ENCODE measurements at regions not wholly inside any gene's neighbourhood (a gene's known extent, or its start where the extent isn't known, plus 50 kb on each side); places are given as distances from the start of the nearest gene placed in this dataset.
"Not testable (repeated sequence)": the region's sequence is repeated elsewhere in the genome, so short reads cannot be mapped to it uniquely, and the experiment has no call there.

GRCh38 chr14:71429902-71430301, 502.3 kb upstream of the RGS6 start:
- CTCF ChIA-PET, result interaction anchor here (1.2 to 1.7 kb wide), 3 partner anchors 8 to 12 kb away, joined by 4 to 7 read pairs (median 4); no protein-coding TSS in a partner anchor
- Histone ChIP-seq H3K9me3 (ENCODE audit: control extremely low read depth in 1 of 5, control insufficient read depth in 4 of 5, insufficient read depth in 2 of 5, low read depth in 1 of 5, low read length in 4 of 5) (peaks cover 3 to 18% (median 5%) of the 10 kb centered on the region in 5 experiments), H3K27me3 (replicated peaks in 2 of 5; ENCODE audit: control insufficient read depth in 4 of 5, insufficient read depth in 5 of 5, low read length in 4 of 5) (no peaks in the 10 kb centered on the region), H3K27ac (ENCODE audit: insufficient read depth in 1 of 2, low read depth in 1 of 2, low read length in 2 of 2, poor library complexity in 1 of 2, severe bottlenecking in 2 of 2) (no peak overlapping the region), H3K36me3 (ENCODE audit: control insufficient read depth in 4 of 4, insufficient read depth in 4 of 4, low read length in 3 of 4) (no peaks in the 10 kb centered on the region), H3K4me3 (ENCODE audit: control insufficient read depth in 1 of 7, extremely low read depth in 1 of 7, insufficient read depth in 4 of 7, low read depth in 2 of 7, low read length in 6 of 7) (no peak overlapping the region), H3K4me1 (ENCODE audit: control extremely low read depth in 1 of 4, control insufficient read depth in 4 of 4, insufficient read depth in 4 of 4, low read length in 3 of 4) (peaks cover 0 to 8% (median 3%) of the 10 kb centered on the region in 4 experiments)
- no peak for DNase-seq
- POLR2A ChIA-PET, result no interaction called here

GRCh38 chr14:71430321-71430677, 501.9 kb upstream of the RGS6 start:
- POLR2A ChIA-PET, result no interaction called here
- Histone ChIP-seq H3K36me3 (ENCODE audit: control insufficient read depth in 4 of 4, insufficient read depth in 4 of 4, low read length in 3 of 4) (no peaks in the 10 kb centered on the region), H3K4me1 (ENCODE audit: control extremely low read depth in 1 of 4, control insufficient read depth in 4 of 4, insufficient read depth in 4 of 4, low read length in 3 of 4) (peaks cover 0 to 8% (median 3%) of the 10 kb centered on the region in 4 experiments), H3K9me3 (ENCODE audit: control extremely low read depth in 1 of 5, control insufficient read depth in 4 of 5, insufficient read depth in 2 of 5, low read depth in 1 of 5, low read length in 4 of 5) (peaks cover 3 to 14% (median 3%) of the 10 kb centered on the region in 5 experiments), H3K27me3 (replicated peaks in 2 of 5; ENCODE audit: control insufficient read depth in 4 of 5, insufficient read depth in 5 of 5, low read length in 4 of 5) (no peaks in the 10 kb centered on the region), H3K4me3 (ENCODE audit: control insufficient read depth in 1 of 7, extremely low read depth in 1 of 7, insufficient read depth in 4 of 7, low read depth in 2 of 7, low read length in 6 of 7) (no peak overlapping the region), H3K27ac (ENCODE audit: insufficient read depth in 1 of 2, low read depth in 1 of 2, low read length in 2 of 2, poor library complexity in 1 of 2, severe bottlenecking in 2 of 2) (no peak overlapping the region)
- WGBS (ENCODE audit: insufficient coverage), result no CpG with 5 or more reads among the region's 2 CpGs
- DNase-seq, result no peak
- CTCF ChIA-PET, result interaction anchor here (1.2 to 1.7 kb wide), 3 partner anchors 9 to 12 kb away, joined by 4 to 7 read pairs (median 4); no protein-coding TSS in a partner anchor

- Histone ChIP-seq H3K27me3 (replicated peaks in 2 of 5; ENCODE audit: control insufficient read depth in 4 of 5, insufficient read depth in 5 of 5, low read length in 4 of 5) (no peaks in the 10 kb centered on the region), H3K9me3 (ENCODE audit: control extremely low read depth in 1 of 5, control insufficient read depth in 4 of 5, insufficient read depth in 2 of 5, low read depth in 1 of 5, low read length in 4 of 5) (peaks cover 0 to 10% (median 3%) of the 10 kb centered on the region in 5 experiments), H3K4me3 (ENCODE audit: control insufficient read depth in 1 of 7, extremely low read depth in 1 of 7, insufficient read depth in 4 of 7, low read depth in 2 of 7, low read length in 6 of 7) (no peak overlapping the region), H3K27ac (ENCODE audit: insufficient read depth in 1 of 2, low read depth in 1 of 2, low read length in 2 of 2, poor library complexity in 1 of 2, severe bottlenecking in 2 of 2) (no peak overlapping the region), H3K36me3 (ENCODE audit: control insufficient read depth in 4 of 4, insufficient read depth in 4 of 4, low read length in 3 of 4) (no peaks in the 10 kb centered on the region), H3K4me1 (ENCODE audit: control extremely low read depth in 1 of 4, control insufficient read depth in 4 of 4, insufficient read depth in 4 of 4, low read length in 3 of 4) (peaks cover 0 to 8% (median 3%) of the 10 kb centered on the region in 4 experiments)
- 57% methylated on average over 1 of the region's 3 CpGs for WGBS (ENCODE audit: insufficient coverage)
- peak in 1 of 3 donors; percentile 22 for DNase-seq
- CTCF ChIA-PET, result interaction anchor here (0.6 to 1.7 kb wide), 6 partner anchors 9 to 320 kb away, joined by 3 to 7 read pairs (median 4); no protein-coding TSS in a partner anchor
- POLR2A ChIA-PET, result interaction anchor here (0.7 kb wide), 1 partner anchor 59 kb away, joined by 3 read pairs; no protein-coding TSS in a partner anchor
Observed at GRCh38 chr14:71430678-71431376, 501.4 kb upstream of the RGS6 start.

GRCh38 chr14:71432334-71433110, 499.7 kb upstream of the RGS6 start:
- no peak overlapping the region for H3K27ac ChIP-seq (ENCODE audit: insufficient read depth in 1 of 2, low read depth in 1 of 2, low read length in 2 of 2, poor library complexity in 1 of 2, severe bottlenecking in 2 of 2)
- H3K9me3 ChIP-seq (ENCODE audit: control extremely low read depth in 1 of 5, control insufficient read depth in 4 of 5, insufficient read depth in 2 of 5, low read depth in 1 of 5, low read length in 4 of 5), result peaks cover 0 to 2% (median 0%) of the 10 kb centered on the region in 5 experiments
- no peak overlapping the region for H3K4me3 ChIP-seq (ENCODE audit: control insufficient read depth in 1 of 7, extremely low read depth in 1 of 7, insufficient read depth in 4 of 7, low read depth in 2 of 7, low read length in 6 of 7)
- POLR2A ChIA-PET, result no interaction called here
- CTCF ChIA-PET, result interaction anchor here (1.2 kb wide), 1 partner anchor 19 kb away, joined by 3 read pairs; no protein-coding TSS in a partner anchor
- peaks cover 0 to 8% (median 3%) of the 10 kb centered on the region in 4 experiments for H3K4me1 ChIP-seq (ENCODE audit: control extremely low read depth in 1 of 4, control insufficient read depth in 4 of 4, insufficient read depth in 4 of 4, low read length in 3 of 4)
- no peaks in the 10 kb centered on the region for H3K36me3 ChIP-seq (ENCODE audit: control insufficient read depth in 4 of 4, insufficient read depth in 4 of 4, low read length in 3 of 4)
- no peaks in the 10 kb centered on the region for H3K27me3 ChIP-seq (replicated peaks in 2 of 5; ENCODE audit: control insufficient read depth in 4 of 5, insufficient read depth in 5 of 5, low read length in 4 of 5)
- WGBS (ENCODE audit: insufficient coverage), result no CpG with 5 or more reads among the region's 3 CpGs
- DNase-seq, result peak in 2 of 3 donors; percentile 52 to 59

- CTCF ChIA-PET, result interaction anchor here (1.2 kb wide), 1 partner anchor 20 kb away, joined by 3 read pairs; no protein-coding TSS in a partner anchor
- no peaks in the 10 kb centered on the region for H3K27me3 ChIP-seq (replicated peaks in 2 of 5; ENCODE audit: control insufficient read depth in 4 of 5, insufficient read depth in 5 of 5, low read length in 4 of 5)
- WGBS (ENCODE audit: insufficient coverage), result 96% methylated on average over 6 of the region's 8 CpGs
- no peak for DNase-seq
- POLR2A ChIA-PET, result no interaction called here
- H3K4me3 ChIP-seq (ENCODE audit: control insufficient read depth in 1 of 7, extremely low read depth in 1 of 7, insufficient read depth in 4 of 7, low read depth in 2 of 7, low read length in 6 of 7), result no peak overlapping the region
- H3K27ac ChIP-seq (ENCODE audit: insufficient read depth in 1 of 2, low read depth in 1 of 2, low read length in 2 of 2, poor library complexity in 1 of 2, severe bottlenecking in 2 of 2), result no peak overlapping the region
- H3K4me1 ChIP-seq (ENCODE audit: control extremely low read depth in 1 of 4, control insufficient read depth in 4 of 4, insufficient read depth in 4 of 4, low read length in 3 of 4), result peaks cover 0 to 8% (median 3%) of the 10 kb centered on the region in 4 experiments
- peaks cover 0 to 2% (median 0%) of the 10 kb centered on the region in 5 experiments for H3K9me3 ChIP-seq (ENCODE audit: control extremely low read depth in 1 of 5, control insufficient read depth in 4 of 5, insufficient read depth in 2 of 5, low read depth in 1 of 5, low read length in 4 of 5)
- H3K36me3 ChIP-seq (ENCODE audit: control insufficient read depth in 4 of 4, insufficient read depth in 4 of 4, low read length in 3 of 4), result no peaks in the 10 kb centered on the region
Observed at GRCh38 chr14:71433303-71433702, 498.9 kb upstream of the RGS6 start.

GRCh38 chr14:71435641-71436040, 496.6 kb upstream of the RGS6 start:
- H3K9me3 ChIP-seq (ENCODE audit: control extremely low read depth in 1 of 5, control insufficient read depth in 4 of 5, insufficient read depth in 2 of 5, low read depth in 1 of 5, low read length in 4 of 5); CTCF ChIA-PET; H3K4me1 ChIP-seq (ENCODE audit: control extremely low read depth in 1 of 4, control insufficient read depth in 4 of 4, insufficient read depth in 4 of 4, low read length in 3 of 4); H3K36me3 ChIP-seq (ENCODE audit: control insufficient read depth in 4 of 4, insufficient read depth in 4 of 4, low read length in 3 of 4); H3K4me3 ChIP-seq (ENCODE audit: control insufficient read depth in 1 of 7, extremely low read depth in 1 of 7, insufficient read depth in 4 of 7, low read depth in 2 of 7, low read length in 6 of 7); DNase-seq; H3K27me3 ChIP-seq (replicated peaks in 2 of 5; ENCODE audit: control insufficient read depth in 4 of 5, insufficient read depth in 5 of 5, low read length in 4 of 5); H3K27ac ChIP-seq (ENCODE audit: insufficient read depth in 1 of 2, low read depth in 1 of 2, low read length in 2 of 2, poor library complexity in 1 of 2, severe bottlenecking in 2 of 2); POLR2A ChIA-PET: not testable (repeated sequence)
- 60% methylated on average over 1 of the region's 2 CpGs for WGBS (ENCODE audit: insufficient coverage)

- WGBS (ENCODE audit: insufficient coverage), result 92% methylated on average over 2 of the region's 4 CpGs
- Histone ChIP-seq H3K27me3 (replicated peaks in 2 of 5; ENCODE audit: control insufficient read depth in 4 of 5, insufficient read depth in 5 of 5, low read length in 4 of 5) (no peaks in the 10 kb centered on the region), H3K4me3 (ENCODE audit: control insufficient read depth in 1 of 7, extremely low read depth in 1 of 7, insufficient read depth in 4 of 7, low read depth in 2 of 7, low read length in 6 of 7) (no peak overlapping the region), H3K4me1 (ENCODE audit: control extremely low read depth in 1 of 4, control insufficient read depth in 4 of 4, insufficient read depth in 4 of 4, low read length in 3 of 4) (peaks cover 0 to 2% (median 0%) of the 10 kb centered on the region in 4 experiments), H3K36me3 (ENCODE audit: control insufficient read depth in 4 of 4, insufficient read depth in 4 of 4, low read length in 3 of 4) (no peaks in the 10 kb centered on the region), H3K27ac (ENCODE audit: insufficient read depth in 1 of 2, low read depth in 1 of 2, low read length in 2 of 2, poor library complexity in 1 of 2, severe bottlenecking in 2 of 2) (no peak overlapping the region), H3K9me3 (ENCODE audit: control extremely low read depth in 1 of 5, control insufficient read depth in 4 of 5, insufficient read depth in 2 of 5, low read depth in 1 of 5, low read length in 4 of 5) (peaks cover 0 to 2% (median 0%) of the 10 kb centered on the region in 5 experiments)
- POLR2A ChIA-PET, result no interaction called here
- DNase-seq, result no peak
- CTCF ChIA-PET, result no interaction called here
Observed at GRCh38 chr14:71437870-71438269, 494.4 kb upstream of the RGS6 start.
